RWPE1 (cell line): ENCODE measurements at regions not wholly inside any gene's neighbourhood (a gene's known extent, or its start where the extent isn't known, plus 50 kb on each side); places are given as distances from the start of the nearest gene placed in this dataset.

Experiments
- CTCF ChIA-PET: fragments of 350-600 bp; sonication (Branson Sonifier 250); formaldehyde crosslinking; extraction: SDS; loops from one replicate; lab custom pipeline; 2021; lab: Yijun Ruan, JAX
- POLR2A ChIA-PET: fragments of 400-600 bp; formaldehyde crosslinking; extraction: SDS; loops from one replicate; lab custom pipeline; 2020; ENCODE audit warnings: antibody characterized with exemption; ENCODE audit not compliant: low non-redundant PET; lab: Yijun Ruan, JAX
- DNase-seq: peaks from one replicate; pipeline ENCODE4 v3.0.0; 2012; ENCODE audit warnings: low spot score
- H3K27ac ChIP-seq: fragments of 450-650 bp; 2 replicates; pipeline ENCODE4 v1.5.1; 2017
- CTCF ChIP-seq: fragments of 450-650 bp; conservative IDR thresholded peaks from 2 replicates; pipeline ENCODE4 v1.5.1; 2017; ENCODE audit warnings: low read depth, mild to moderate bottlenecking

DNA sequence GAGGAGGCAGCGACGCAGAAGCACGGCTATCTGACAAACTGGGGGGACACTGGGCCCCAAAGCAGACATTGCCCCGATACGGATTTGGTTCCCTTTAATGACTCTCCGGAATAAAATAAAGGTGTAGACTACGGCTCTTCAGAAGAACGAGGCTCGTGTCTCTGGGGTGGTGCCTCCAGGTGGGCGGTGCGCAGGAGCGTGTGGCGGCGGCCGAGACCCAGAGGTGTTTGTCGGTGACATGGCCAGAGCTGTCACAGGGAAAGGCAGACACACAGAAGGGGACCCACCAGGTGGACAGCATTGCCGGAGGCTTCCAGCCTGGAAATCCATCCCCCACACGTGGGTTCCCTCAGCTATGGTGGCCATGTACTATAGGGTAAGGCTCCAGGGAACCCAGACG is 366.0 kb downstream of the BRD1 start:
- DNase-seq, result no peak
- H3K27ac ChIP-seq, result no peak overlapping the region
- ChIA-PET POLR2A (no interaction called here), CTCF (no interaction called here)
- no peak for TF ChIP-seq CTCF

GRCh38 chr22:49460592-49461281 is 366.9 kb downstream of the BRD1 start:
- H3K27ac ChIP-seq, result no peak overlapping the region
- DNase-seq, result no peak
- ChIA-PET POLR2A (no interaction called here), CTCF (no interaction called here)
- no peak for TF ChIP-seq CTCF

- ChIA-PET POLR2A (no interaction called here), CTCF (no interaction called here)
- DNase-seq, result no peak
- no peak overlapping the region for H3K27ac ChIP-seq
- TF ChIP-seq CTCF, result no peak
Observed at GRCh38 chr22:49460091-49460490, 367.6 kb downstream of the BRD1 start.

GRCh38 chr22:49458708-49459099 is 369.0 kb downstream of the BRD1 start:
- H3K27ac ChIP-seq, result no peak overlapping the region
- DNase-seq, result no peak
- no peak for TF ChIP-seq CTCF
- POLR2A ChIA-PET, result no interaction called here
- CTCF ChIA-PET, result no interaction called here

- H3K27ac ChIP-seq, result no peak overlapping the region
- CTCF ChIA-PET, result no interaction called here
- no peak for TF ChIP-seq CTCF
- POLR2A ChIA-PET, result no interaction called here
- DNase-seq, result no peak
Observed at GRCh38 chr22:49457946-49458707, 369.5 kb downstream of the BRD1 start.

GRCh38 chr22:49457146-49457545 is 370.5 kb downstream of the BRD1 start:
- TF ChIP-seq CTCF, result no peak
- CTCF ChIA-PET, result no interaction called here
- no peak overlapping the region for H3K27ac ChIP-seq
- DNase-seq, result no peak
- POLR2A ChIA-PET, result no interaction called here
